ENCODE measurements at regions not wholly inside any gene's neighbourhood (a gene's known extent, or its start where the extent isn't known, plus 50 kb on each side); places are given as distances from the start of the nearest gene placed in this dataset.

DNA sequence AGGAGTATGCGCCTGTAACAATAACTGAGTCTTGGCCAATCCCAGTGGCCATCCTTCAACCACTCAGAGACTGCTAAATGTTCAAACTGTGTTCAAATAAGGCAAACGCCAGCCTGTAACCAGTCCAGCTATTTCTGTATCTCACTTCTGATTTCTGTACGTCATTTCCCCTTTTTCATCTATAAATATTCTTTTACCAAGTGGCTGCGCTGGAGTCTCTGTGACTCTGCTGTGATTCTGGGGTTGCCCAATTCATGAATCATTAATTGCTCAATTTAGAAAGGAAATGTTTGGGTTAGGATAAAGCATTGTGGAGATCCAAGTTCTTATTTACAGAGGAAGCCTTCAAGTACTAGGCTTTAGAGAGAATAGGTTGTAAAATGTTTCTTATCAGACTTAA is 89.8 kb upstream of the UST start:
- Histone ChIP-seq H4K8ac (ENCODE audit: low read depth, low read length) (no peak overlapping the region), H3K56ac (ENCODE audit: low read length) (no peak overlapping the region), H3K23ac (ENCODE audit: low read length) (no peak overlapping the region), H3K27me3 (ENCODE audit: insufficient read depth, low read length, poor library complexity) (no peaks in the 10 kb centered on the region), H3K36me3 (ENCODE audit: control insufficient read depth, insufficient read depth, low read length) (no peaks in the 10 kb centered on the region), H3K4ac (ENCODE audit: low read depth, low read length) (no peak overlapping the region), H3K4me3 (ENCODE audit: low read length) (no peak overlapping the region), H3K9ac (ENCODE audit: low read length) (no peak overlapping the region), H2AK5ac (ENCODE audit: low read length) (no peak overlapping the region), H3K18ac (ENCODE audit: low read length) (no peak overlapping the region), H2BK15ac (replicated peaks; ENCODE audit: low read depth) (no peak overlapping the region), H3K27ac (ENCODE audit: low read depth, low read length) (no peak overlapping the region), H2BK120ac (ENCODE audit: low read depth, low read length) (no peak overlapping the region), H2BK5ac (ENCODE audit: low read length) (no peak overlapping the region), H3K4me1 (ENCODE audit: control insufficient read depth, low read depth, low read length) (no peaks in the 10 kb centered on the region), H3K79me2 (ENCODE audit: control insufficient read depth, insufficient read depth, low read length) (no peaks in the 10 kb centered on the region), H3K4me2 (ENCODE audit: low read length) (no peak overlapping the region), H3K79me1 (ENCODE audit: low read length) (no peaks in the 10 kb centered on the region), H4K5ac (ENCODE audit: low read length) (no peak overlapping the region)
- no CpG with 5 or more reads among the region's 4 CpGs for WGBS (ENCODE audit: extremely low coverage, insufficient coverage, low lambda C conversion rate)
- DNase-seq, result no peak

DNA sequence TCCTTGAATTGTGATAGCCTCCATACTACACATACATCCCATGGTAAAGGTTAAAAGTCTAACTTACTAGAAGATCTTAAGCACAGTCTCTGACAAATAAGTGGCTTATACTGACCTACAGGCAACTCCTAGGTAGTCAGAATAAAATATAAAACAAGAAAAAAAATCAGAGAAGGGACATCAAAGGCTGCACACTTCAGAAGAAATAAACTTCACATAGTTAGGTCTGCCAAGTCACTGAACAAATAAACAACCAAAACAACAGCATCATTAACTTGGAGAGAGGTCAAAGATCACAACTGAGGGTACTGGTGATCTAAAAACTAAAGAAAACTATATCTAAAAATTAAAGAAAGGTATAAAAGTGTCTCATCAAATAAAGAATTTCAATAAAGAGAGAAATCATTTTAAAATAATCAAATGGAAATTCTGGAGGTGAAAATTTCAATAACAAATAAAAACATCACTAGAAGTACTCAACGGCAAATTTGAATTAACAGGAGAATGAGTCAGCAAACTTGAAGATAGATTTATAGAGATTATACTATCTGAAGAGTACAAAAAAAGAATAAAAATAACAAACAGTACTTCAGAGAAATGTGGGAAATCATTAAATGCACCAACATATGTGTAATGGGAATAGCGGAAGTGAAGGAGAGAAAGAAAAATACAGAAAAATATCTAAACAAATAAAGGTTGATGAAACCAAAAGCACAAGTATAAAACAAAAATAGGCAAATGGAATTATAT is 88.0 kb upstream of the UST start:
- H3K79me1 ChIP-seq (ENCODE audit: low read length), result no peaks in the 10 kb centered on the region
- no peak overlapping the region for H2BK120ac ChIP-seq (ENCODE audit: low read depth, low read length)
- H3K79me2 ChIP-seq (ENCODE audit: control insufficient read depth, insufficient read depth, low read length), result no peaks in the 10 kb centered on the region
- H4K5ac ChIP-seq (ENCODE audit: low read length), result no peak overlapping the region
- no peak overlapping the region for H3K9ac ChIP-seq (ENCODE audit: low read length)
- no peak overlapping the region for H3K4ac ChIP-seq (ENCODE audit: low read depth, low read length)
- no peak overlapping the region for H3K56ac ChIP-seq (ENCODE audit: low read length)
- H3K36me3 ChIP-seq (ENCODE audit: control insufficient read depth, insufficient read depth, low read length), result no peaks in the 10 kb centered on the region
- H2AK5ac ChIP-seq (ENCODE audit: low read length), result no peak overlapping the region
- no peak overlapping the region for H3K4me2 ChIP-seq (ENCODE audit: low read length)
- H3K27me3 ChIP-seq (ENCODE audit: insufficient read depth, low read length, poor library complexity), result no peaks in the 10 kb centered on the region
- H3K4me3 ChIP-seq (ENCODE audit: low read length), result no peak overlapping the region
- no peak overlapping the region for H3K18ac ChIP-seq (ENCODE audit: low read length)
- no peak overlapping the region for H2BK15ac ChIP-seq (replicated peaks; ENCODE audit: low read depth)
- H2BK5ac ChIP-seq (ENCODE audit: low read length), result no peak overlapping the region
- H3K23ac ChIP-seq (ENCODE audit: low read length), result no peak overlapping the region
- no peak overlapping the region for H3K27ac ChIP-seq (ENCODE audit: low read depth, low read length)
- H3K4me1 ChIP-seq (ENCODE audit: control insufficient read depth, low read depth, low read length), result no peaks in the 10 kb centered on the region
- H4K8ac ChIP-seq (ENCODE audit: low read depth, low read length), result no peak overlapping the region
- DNase-seq, result no peak
- no CpG with 5 or more reads among the region's 2 CpGs for WGBS (ENCODE audit: extremely low coverage, insufficient coverage, low lambda C conversion rate)

DNA sequence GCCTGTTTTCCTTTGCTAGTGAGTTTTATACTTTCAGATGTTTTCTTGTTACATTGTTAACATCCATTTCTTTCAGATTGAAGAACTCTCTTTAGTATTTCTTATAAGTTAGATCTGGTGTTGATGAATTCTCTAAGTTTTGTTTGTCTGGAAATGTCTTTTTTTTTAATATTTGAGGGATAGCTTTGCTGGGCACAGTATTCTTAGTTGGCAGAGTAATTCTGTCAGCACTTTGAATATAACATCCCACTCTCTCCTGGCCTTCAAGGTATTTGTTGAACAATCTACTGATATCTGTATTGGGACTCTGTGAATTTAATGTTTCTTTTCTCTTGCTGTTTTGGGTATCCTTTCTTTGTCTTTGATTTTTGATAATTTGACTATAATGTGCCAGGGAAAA is 79.4 kb upstream of the UST start:
- H2BK15ac ChIP-seq (replicated peaks; ENCODE audit: low read depth), result no peak overlapping the region
- no peak for DNase-seq
- no peak overlapping the region for H3K18ac ChIP-seq (ENCODE audit: low read length)
- H3K4ac ChIP-seq (ENCODE audit: low read depth, low read length), result no peak overlapping the region
- no peak overlapping the region for H3K56ac ChIP-seq (ENCODE audit: low read length)
- no peak overlapping the region for H3K9ac ChIP-seq (ENCODE audit: low read length)
- no peak overlapping the region for H3K4me3 ChIP-seq (ENCODE audit: low read length)
- H3K36me3 ChIP-seq (ENCODE audit: control insufficient read depth, insufficient read depth, low read length), result no peaks in the 10 kb centered on the region
- no peak overlapping the region for H3K27ac ChIP-seq (ENCODE audit: low read depth, low read length)
- H3K79me2 ChIP-seq (ENCODE audit: control insufficient read depth, insufficient read depth, low read length), result no peaks in the 10 kb centered on the region
- no peak overlapping the region for H3K23ac ChIP-seq (ENCODE audit: low read length)
- no peak overlapping the region for H3K4me2 ChIP-seq (ENCODE audit: low read length)
- no peaks in the 10 kb centered on the region for H3K4me1 ChIP-seq (ENCODE audit: control insufficient read depth, low read depth, low read length)
- no peak overlapping the region for H4K5ac ChIP-seq (ENCODE audit: low read length)
- H3K79me1 ChIP-seq (ENCODE audit: low read length), result no peaks in the 10 kb centered on the region
- no peak overlapping the region for H2BK120ac ChIP-seq (ENCODE audit: low read depth, low read length)
- H4K8ac ChIP-seq (ENCODE audit: low read depth, low read length), result no peak overlapping the region
- H2BK5ac ChIP-seq (ENCODE audit: low read length), result no peak overlapping the region
- H2AK5ac ChIP-seq (ENCODE audit: low read length), result no peak overlapping the region
- no peaks in the 10 kb centered on the region for H3K27me3 ChIP-seq (ENCODE audit: insufficient read depth, low read length, poor library complexity)

DNA sequence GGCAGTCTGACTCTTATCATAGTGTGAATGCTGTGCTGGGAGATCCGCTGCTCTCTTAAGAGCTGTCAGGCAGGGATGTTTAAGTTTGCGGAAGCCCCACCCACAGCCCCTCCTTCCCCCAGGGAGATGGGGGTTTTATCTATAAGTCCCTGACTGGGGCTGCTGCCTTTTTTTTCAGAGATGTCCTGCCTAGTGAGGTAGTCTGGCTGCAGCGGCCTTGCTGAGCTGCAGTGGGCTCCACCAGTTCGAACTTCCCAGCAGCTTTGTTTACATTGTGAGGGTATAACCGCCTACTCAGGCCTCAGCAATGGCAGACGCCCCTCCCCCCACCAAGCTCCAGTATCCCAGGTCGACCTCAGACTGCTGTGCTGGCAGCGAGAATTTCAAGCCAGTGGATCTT is 75.7 kb upstream of the UST start:
- H2BK120ac ChIP-seq (ENCODE audit: low read depth, low read length), result no peak overlapping the region
- H3K4me1 ChIP-seq (ENCODE audit: control insufficient read depth, low read depth, low read length), result no peaks in the 10 kb centered on the region
- DNase-seq, result peak; percentile 82
- H3K23ac ChIP-seq (ENCODE audit: low read length), result no peak overlapping the region
- no peak overlapping the region for H3K27ac ChIP-seq (ENCODE audit: low read depth, low read length)
- no peaks in the 10 kb centered on the region for H3K79me1 ChIP-seq (ENCODE audit: low read length)
- no peak overlapping the region for H4K5ac ChIP-seq (ENCODE audit: low read length)
- no peak overlapping the region for H4K8ac ChIP-seq (ENCODE audit: low read depth, low read length)
- H3K4me3 ChIP-seq (ENCODE audit: low read length), result no peak overlapping the region
- no peaks in the 10 kb centered on the region for H3K36me3 ChIP-seq (ENCODE audit: control insufficient read depth, insufficient read depth, low read length)
- no peak overlapping the region for H2BK5ac ChIP-seq (ENCODE audit: low read length)
- no peak overlapping the region for H2AK5ac ChIP-seq (ENCODE audit: low read length)
- no peak overlapping the region for H3K4me2 ChIP-seq (ENCODE audit: low read length)
- no peaks in the 10 kb centered on the region for H3K27me3 ChIP-seq (ENCODE audit: insufficient read depth, low read length, poor library complexity)
- no CpG with 5 or more reads among the region's 8 CpGs for WGBS (ENCODE audit: extremely low coverage, insufficient coverage, low lambda C conversion rate)
- H3K18ac ChIP-seq (ENCODE audit: low read length), result no peak overlapping the region
- no peak overlapping the region for H3K9ac ChIP-seq (ENCODE audit: low read length)
- no peak overlapping the region for H3K56ac ChIP-seq (ENCODE audit: low read length)
- no peak overlapping the region for H2BK15ac ChIP-seq (replicated peaks; ENCODE audit: low read depth)
- no peak overlapping the region for H3K4ac ChIP-seq (ENCODE audit: low read depth, low read length)
- no peaks in the 10 kb centered on the region for H3K79me2 ChIP-seq (ENCODE audit: control insufficient read depth, insufficient read depth, low read length)

DNA sequence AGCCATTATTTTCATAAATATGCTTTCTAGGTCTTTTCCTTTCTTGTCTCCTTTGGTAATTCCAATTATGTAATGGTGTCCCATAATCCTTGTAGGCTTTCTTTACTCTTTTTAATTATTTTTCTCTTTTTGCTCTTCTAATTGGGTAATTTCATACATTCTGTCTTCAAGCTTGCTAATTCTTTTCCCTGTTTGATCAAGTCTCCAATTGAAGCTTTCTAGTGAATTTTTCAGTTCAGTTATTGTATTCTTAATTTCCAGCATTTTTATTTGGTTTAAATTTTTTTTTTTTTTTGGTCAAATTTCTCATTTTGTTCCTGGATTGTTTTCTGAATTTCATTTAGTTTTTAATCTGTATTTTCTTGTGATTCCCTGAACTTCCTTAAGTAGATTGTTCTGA is 74.9 kb upstream of the UST start:
- H2BK15ac ChIP-seq (replicated peaks; ENCODE audit: low read depth), result no peak overlapping the region
- H3K27ac ChIP-seq (ENCODE audit: low read depth, low read length), result no peak overlapping the region
- no peak overlapping the region for H3K4me3 ChIP-seq (ENCODE audit: low read length)
- no peaks in the 10 kb centered on the region for H3K36me3 ChIP-seq (ENCODE audit: control insufficient read depth, insufficient read depth, low read length)
- H2BK120ac ChIP-seq (ENCODE audit: low read depth, low read length), result no peak overlapping the region
- H3K9ac ChIP-seq (ENCODE audit: low read length), result no peak overlapping the region
- H3K4me2 ChIP-seq (ENCODE audit: low read length), result no peak overlapping the region
- H3K79me1 ChIP-seq (ENCODE audit: low read length), result no peaks in the 10 kb centered on the region
- H4K5ac ChIP-seq (ENCODE audit: low read length), result no peak overlapping the region
- no peaks in the 10 kb centered on the region for H3K27me3 ChIP-seq (ENCODE audit: insufficient read depth, low read length, poor library complexity)
- no peak overlapping the region for H3K18ac ChIP-seq (ENCODE audit: low read length)
- DNase-seq, result no peak
- H3K4me1 ChIP-seq (ENCODE audit: control insufficient read depth, low read depth, low read length), result no peaks in the 10 kb centered on the region
- H4K8ac ChIP-seq (ENCODE audit: low read depth, low read length), result no peak overlapping the region
- no peak overlapping the region for H3K23ac ChIP-seq (ENCODE audit: low read length)
- H3K79me2 ChIP-seq (ENCODE audit: control insufficient read depth, insufficient read depth, low read length), result no peaks in the 10 kb centered on the region
- no peak overlapping the region for H3K4ac ChIP-seq (ENCODE audit: low read depth, low read length)
- H2BK5ac ChIP-seq (ENCODE audit: low read length), result no peak overlapping the region
- no peak overlapping the region for H3K56ac ChIP-seq (ENCODE audit: low read length)
- H2AK5ac ChIP-seq (ENCODE audit: low read length), result no peak overlapping the region

DNA sequence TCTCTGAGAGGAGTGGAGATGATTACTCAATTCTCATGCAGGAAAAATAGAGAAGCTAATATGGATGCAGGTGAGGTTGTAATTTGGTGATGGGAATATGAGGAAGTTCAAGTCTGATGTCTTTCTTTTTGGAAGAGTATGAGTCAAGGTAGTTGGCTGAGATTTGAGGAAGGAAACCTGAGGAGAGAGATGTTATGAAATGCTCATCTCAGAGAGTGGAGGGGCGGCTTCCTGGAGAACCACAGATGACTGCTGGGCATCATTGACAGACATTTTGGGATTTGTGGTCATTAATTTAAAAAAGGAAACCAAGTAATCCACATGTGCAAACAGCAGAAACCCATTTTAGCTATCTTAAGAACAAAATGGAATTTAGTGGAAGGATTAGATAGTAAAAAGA is 72.5 kb upstream of the UST start:
- no peak overlapping the region for H2BK5ac ChIP-seq (ENCODE audit: low read length)
- H3K23ac ChIP-seq (ENCODE audit: low read length), result no peak overlapping the region
- H2BK15ac ChIP-seq (replicated peaks; ENCODE audit: low read depth), result no peak overlapping the region
- H3K36me3 ChIP-seq (ENCODE audit: control insufficient read depth, insufficient read depth, low read length), result no peaks in the 10 kb centered on the region
- no peak for DNase-seq
- H3K27ac ChIP-seq (ENCODE audit: low read depth, low read length), result no peak overlapping the region
- H3K18ac ChIP-seq (ENCODE audit: low read length), result no peak overlapping the region
- no peaks in the 10 kb centered on the region for H3K4me1 ChIP-seq (ENCODE audit: control insufficient read depth, low read depth, low read length)
- H3K56ac ChIP-seq (ENCODE audit: low read length), result no peak overlapping the region
- no peak overlapping the region for H3K4me2 ChIP-seq (ENCODE audit: low read length)
- no peak overlapping the region for H3K9ac ChIP-seq (ENCODE audit: low read length)
- no peak overlapping the region for H3K4ac ChIP-seq (ENCODE audit: low read depth, low read length)
- no peak overlapping the region for H3K4me3 ChIP-seq (ENCODE audit: low read length)
- no peak overlapping the region for H2AK5ac ChIP-seq (ENCODE audit: low read length)
- H4K8ac ChIP-seq (ENCODE audit: low read depth, low read length), result no peak overlapping the region
- no CpG with 5 or more reads among the region's 1 CpG for WGBS (ENCODE audit: extremely low coverage, insufficient coverage, low lambda C conversion rate)
- H3K27me3 ChIP-seq (ENCODE audit: insufficient read depth, low read length, poor library complexity), result no peaks in the 10 kb centered on the region
- H3K79me2 ChIP-seq (ENCODE audit: control insufficient read depth, insufficient read depth, low read length), result no peaks in the 10 kb centered on the region
- H3K79me1 ChIP-seq (ENCODE audit: low read length), result no peaks in the 10 kb centered on the region
- H2BK120ac ChIP-seq (ENCODE audit: low read depth, low read length), result no peak overlapping the region
- H4K5ac ChIP-seq (ENCODE audit: low read length), result no peak overlapping the region
